HG03469 (cell line): ENCODE measurements at regions not wholly inside any gene's neighbourhood (a gene's known extent, or its start where the extent isn't known, plus 50 kb on each side); places are given as distances from the start of the nearest gene placed in this dataset.
"Not testable (repeated sequence)": the region's sequence is repeated elsewhere in the genome, so short reads cannot be mapped to it uniquely, and the experiment has no call there.

ENCODE experiments used
- ATAC-seq: cut with Tn5 transposase; IDR thresholded peaks from one replicate; pipeline ENCODE4 v1.9.1; 2021; ENCODE audit warnings: mild to moderate bottlenecking, moderate library complexity, moderate number of reproducible peaks; ENCODE audit not compliant: unreplicated experiment

GRCh38 chr10:3877211-3878000, 92.4 kb upstream of the KLF6 start:
- ATAC-seq: no peak

GRCh38 chr10:3876350-3876962, 91.4 kb upstream of the KLF6 start:
- ATAC-seq: no peak

- ATAC-seq: no peak
Observed at GRCh38 chr10:3875842-3876235, 90.8 kb upstream of the KLF6 start.

- ATAC-seq: peak; percentile 41
Observed at GRCh38 chr10:3874990-3875841, 90.2 kb upstream of the KLF6 start.

- ATAC-seq: not testable (repeated sequence)
Observed at GRCh38 chr10:3874610-3874989, 89.6 kb upstream of the KLF6 start.

GRCh38 chr10:3873728-3874461, 88.9 kb upstream of the KLF6 start:
- ATAC-seq: peak; percentile 55

- no peak for ATAC-seq
Observed at GRCh38 chr10:3872712-3873329, 87.8 kb upstream of the KLF6 start.

- ATAC-seq: no peak
Observed at GRCh38 chr10:3871424-3871996, 86.5 kb upstream of the KLF6 start.

GRCh38 chr10:3869036-3869435, 84.0 kb upstream of the KLF6 start:
- peak; percentile 26 for ATAC-seq

- peak; percentile 31 for ATAC-seq
Observed at GRCh38 chr10:3868271-3868664, 83.3 kb upstream of the KLF6 start.

GRCh38 chr10:3867454-3868270, 82.7 kb upstream of the KLF6 start:
- no peak for ATAC-seq

GRCh38 chr10:3866332-3866731, 81.3 kb upstream of the KLF6 start:
- no peak for ATAC-seq

GRCh38 chr10:3865565-3865964, 80.6 kb upstream of the KLF6 start:
- ATAC-seq: no peak

GRCh38 chr10:3861795-3862194, 76.8 kb upstream of the KLF6 start:
- no peak for ATAC-seq

GRCh38 chr10:3858051-3858845, 73.2 kb upstream of the KLF6 start:
- no peak for ATAC-seq

- ATAC-seq: no peak
Observed at GRCh38 chr10:3857318-3857717, 72.3 kb upstream of the KLF6 start.

- ATAC-seq: no peak
Observed at GRCh38 chr10:3856593-3856992, 71.6 kb upstream of the KLF6 start.

- no peak for ATAC-seq
Observed at GRCh38 chr10:3853547-3854303, 68.7 kb upstream of the KLF6 start.
